ENCODE measurements at regions not wholly inside any gene's neighbourhood (a gene's known extent, or its start where the extent isn't known, plus 50 kb on each side); places are given as distances from the start of the nearest gene placed in this dataset.

DNA sequence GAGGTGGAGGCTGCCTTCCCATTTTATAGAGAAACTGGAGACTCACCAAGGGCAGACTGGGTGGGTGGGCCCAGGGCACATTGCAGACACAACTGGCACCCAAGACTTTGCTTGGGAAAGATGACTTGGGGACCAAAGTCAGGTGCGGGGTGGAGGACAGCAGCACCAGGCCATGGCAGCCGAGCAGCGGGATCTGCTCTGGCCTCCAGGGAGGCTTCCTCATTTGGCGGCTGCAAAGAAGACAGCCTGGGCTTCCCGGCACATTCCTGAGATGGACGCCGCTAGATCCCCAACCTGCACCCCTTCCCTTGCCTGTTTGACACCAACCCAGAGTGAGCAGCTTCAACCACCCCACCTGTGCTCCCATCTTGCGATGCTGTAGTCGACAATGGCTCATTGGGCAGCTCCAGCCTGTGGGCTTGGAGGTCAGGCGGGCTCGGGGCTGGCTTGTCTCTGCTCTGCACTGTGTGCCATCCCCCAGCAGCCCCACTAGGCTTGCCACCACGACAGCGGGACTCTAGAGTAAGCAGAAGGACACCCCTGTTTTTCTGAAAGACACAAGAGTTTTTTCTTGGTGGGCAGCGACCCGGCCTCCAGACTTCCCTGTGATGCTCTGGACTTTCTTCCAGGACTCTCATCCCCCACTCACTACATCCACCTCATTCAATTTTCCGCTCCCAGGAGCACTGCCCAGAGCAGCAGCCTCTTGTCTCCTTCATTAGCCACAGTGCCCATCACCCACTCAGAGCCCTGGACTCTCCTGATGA, 184.9 kb upstream of the CST7 start:
- no peak for TF ChIP-seq POLR2A (IDR thresholded peaks at IDR 0.05; ENCODE audit: low read length)
- TF ChIP-seq GATA1 (IDR thresholded peaks at IDR 0.05; ENCODE audit: low read depth, low read length): no peak

Data from erythroblast (primary cell).